GM18870 (cell line): ENCODE measurements at regions not wholly inside any gene's neighbourhood (a gene's known extent, or its start where the extent isn't known, plus 50 kb on each side); places are given as distances from the start of the nearest gene placed in this dataset.
A peak's percentile ranks its signal among the peaks of the same experiment; 100 is the strongest.
"Not testable (repeated sequence)": the region's sequence is repeated elsewhere in the genome, so short reads cannot be mapped to it uniquely, and the experiment has no call there.

Experiments
- ATAC-seq: cut with Tn5 transposase; IDR thresholded peaks from one replicate; pipeline ENCODE4 v1.9.1; 2021; ENCODE audit warnings: moderate library complexity; ENCODE audit not compliant: unreplicated experiment

DNA sequence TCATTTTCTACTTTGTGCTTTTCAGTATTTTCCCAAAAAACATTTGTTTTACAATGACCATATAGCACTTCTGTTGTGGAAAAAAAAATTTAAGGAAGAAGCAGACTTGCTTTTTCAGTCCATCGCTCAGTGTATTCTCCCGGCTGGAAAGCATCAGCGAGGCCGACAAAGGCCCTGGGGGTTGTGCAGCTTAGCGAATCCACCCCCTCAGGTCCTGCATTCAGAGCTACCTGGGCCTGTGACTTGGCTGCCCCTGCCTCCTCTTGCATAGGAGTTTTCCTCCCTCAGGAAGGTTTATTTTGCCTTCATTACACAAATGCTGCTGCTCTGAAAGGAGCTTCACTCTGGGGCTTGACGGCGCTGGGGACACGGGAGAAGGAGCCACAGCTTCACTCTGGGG is 244.4 kb upstream of the MGAT5 start:
- ATAC-seq, result no peak

DNA sequence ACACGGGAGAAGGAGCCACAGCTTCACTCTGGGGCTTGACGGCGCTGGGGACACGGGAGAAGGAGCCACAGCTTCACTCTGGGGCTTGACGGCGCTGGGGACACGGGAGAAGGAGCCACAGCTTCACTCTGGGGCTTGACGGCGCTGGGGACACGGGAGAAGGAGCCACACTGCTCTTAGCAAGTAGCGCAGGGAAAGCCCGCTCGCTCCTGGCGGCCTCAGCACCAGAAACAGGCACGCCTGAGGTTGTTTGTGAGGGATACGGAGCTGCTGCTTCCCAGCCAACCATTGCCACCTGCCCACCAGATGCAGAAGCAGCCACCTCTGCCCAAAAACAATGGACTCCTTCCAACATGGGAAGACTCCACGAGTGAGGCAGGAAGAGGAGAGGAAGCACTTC is 244.0 kb upstream of the MGAT5 start:
- not testable (repeated sequence) for ATAC-seq

DNA sequence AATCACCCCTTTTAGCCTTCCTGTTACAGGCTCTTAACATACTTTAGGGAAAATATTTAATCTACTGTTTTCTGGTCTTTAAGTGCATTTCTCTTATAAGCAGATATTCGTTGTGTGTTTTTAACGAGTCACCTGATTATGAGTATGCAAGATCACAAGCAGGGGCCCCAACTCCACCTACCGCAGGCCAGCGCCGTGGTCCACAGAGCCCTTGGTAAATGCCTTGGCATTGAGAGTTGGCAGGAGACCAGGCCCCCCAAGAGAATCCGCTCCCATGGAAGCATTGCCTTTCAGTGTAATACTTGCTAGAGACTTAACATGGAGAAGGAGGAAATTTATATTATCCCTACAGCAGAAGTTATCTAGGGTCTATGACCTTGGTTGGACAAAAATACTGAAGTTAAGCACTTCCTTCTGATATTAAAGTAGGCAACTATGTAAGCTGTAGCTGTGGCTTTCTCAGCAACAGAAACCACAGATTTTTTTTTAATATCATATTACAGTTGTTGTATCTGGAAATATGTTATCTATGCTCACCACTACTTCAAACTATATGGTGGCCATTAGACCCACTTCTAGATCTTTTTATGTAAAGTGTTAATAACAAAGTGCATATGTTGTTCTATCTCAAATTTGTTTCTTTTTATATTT is 241.8 kb upstream of the MGAT5 start:
- ATAC-seq, result no peak

DNA sequence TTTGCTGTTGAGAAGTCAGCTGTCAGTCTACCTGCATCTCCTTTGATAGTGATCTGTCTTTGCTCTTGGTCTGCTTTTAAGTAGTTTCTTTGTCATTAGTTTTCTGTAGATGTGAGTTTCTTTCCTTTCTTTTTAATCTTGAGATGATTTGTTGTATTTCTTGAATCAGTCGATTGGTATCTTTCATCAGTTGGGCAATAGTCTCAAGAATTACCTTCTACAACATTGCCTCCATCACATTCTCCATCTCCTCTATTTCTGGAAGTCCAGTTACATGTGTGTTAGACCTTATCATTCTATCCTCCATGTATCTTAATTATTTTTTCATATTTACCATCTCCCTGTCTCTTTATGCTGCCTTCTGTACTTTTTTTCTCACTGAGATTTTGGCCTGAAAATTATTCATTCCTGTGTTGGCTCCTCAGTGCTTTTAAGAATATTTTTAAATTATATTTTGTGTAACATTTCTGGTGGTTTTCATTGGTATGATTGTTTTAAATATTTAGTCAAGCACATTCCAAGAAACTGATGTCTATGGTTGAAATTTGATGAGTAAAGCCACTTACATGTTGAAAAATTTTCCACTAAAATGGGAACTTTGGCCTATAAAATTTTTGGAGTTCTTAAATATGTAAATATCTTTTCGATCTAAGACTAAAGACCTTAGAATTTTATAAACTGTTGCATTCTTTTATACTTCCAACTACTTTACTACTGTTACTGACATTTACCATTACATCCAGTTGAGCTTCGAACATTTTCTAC is 239.5 kb upstream of the MGAT5 start:
- ATAC-seq, result no peak

- ATAC-seq, result no peak
Observed at GRCh38 chr2:134019871-134020270, 234.0 kb upstream of the MGAT5 start.

- peak; percentile 31 for ATAC-seq
Observed at GRCh38 chr2:134020608-134021007, 233.3 kb upstream of the MGAT5 start.

GRCh38 chr2:134021830-134022524 is 231.9 kb upstream of the MGAT5 start:
- ATAC-seq, result peak; percentile 97

- ATAC-seq, result no peak
Observed at GRCh38 chr2:134023854-134024253, 230.0 kb upstream of the MGAT5 start.

GRCh38 chr2:134027980-134028379 is 225.9 kb upstream of the MGAT5 start:
- no peak for ATAC-seq

- ATAC-seq, result no peak
Observed at GRCh38 chr2:134029418-134029817, 224.5 kb upstream of the MGAT5 start.

DNA sequence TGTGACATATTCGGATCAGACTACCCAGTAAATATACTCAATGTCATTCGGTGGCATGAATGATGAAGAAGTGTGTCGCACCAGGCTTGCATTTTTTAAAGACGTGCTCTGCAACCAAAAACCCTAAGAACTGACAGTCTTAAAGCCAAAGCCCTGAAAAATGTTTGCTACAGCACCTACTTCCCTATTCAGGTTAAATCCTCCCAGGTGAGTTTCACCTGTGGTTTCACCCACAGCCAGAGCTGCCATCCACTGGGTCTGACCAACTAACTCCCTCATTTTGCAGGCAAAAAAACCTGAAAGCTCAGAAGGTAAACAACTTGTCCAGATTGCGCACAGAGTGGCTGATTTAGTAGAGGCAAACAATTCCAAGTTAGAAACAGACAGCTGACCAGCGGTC is 222.3 kb upstream of the MGAT5 start:
- ATAC-seq, result no peak

DNA sequence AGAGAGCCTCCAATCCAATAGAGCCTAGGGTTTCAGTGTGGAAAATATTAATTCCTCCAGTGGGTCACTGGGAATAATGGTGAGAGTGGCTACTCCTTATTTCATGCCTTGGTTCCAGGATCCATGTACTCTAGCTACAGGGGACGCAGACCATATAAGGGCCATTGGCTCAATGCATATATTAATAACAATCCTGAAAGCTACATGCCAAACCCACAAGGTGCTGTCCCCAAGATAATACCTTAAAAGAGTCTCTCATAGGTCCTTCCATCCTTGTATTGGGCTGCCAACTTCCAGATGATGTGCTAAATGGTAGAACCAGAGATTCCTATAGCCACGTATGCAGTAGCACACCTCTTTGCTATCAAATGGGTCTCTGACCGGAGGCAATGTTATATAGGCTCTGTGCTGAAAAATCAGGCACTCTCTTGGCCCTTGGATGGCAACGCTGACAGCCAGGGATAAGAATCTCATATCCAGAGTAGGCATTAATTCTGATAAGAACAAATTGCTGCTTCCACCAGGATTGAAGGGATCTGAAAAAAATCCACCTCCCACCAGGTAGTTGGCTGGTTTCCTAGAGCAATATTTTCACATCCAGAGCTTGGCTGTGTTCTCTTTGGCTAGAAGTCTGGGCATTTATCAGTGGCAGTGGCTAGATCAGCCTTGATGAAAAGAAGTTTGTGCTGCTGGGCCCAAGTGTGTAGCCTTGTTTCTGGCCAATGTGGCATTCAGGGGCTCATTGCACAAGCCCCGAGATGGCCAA is 218.1 kb upstream of the MGAT5 start:
- ATAC-seq, result no peak

- ATAC-seq, result peak; percentile 70
Observed at GRCh38 chr2:134039912-134040581, 213.8 kb upstream of the MGAT5 start.

- ATAC-seq, result not testable (repeated sequence)
Observed at GRCh38 chr2:134040626-134041172, 213.2 kb upstream of the MGAT5 start.

DNA sequence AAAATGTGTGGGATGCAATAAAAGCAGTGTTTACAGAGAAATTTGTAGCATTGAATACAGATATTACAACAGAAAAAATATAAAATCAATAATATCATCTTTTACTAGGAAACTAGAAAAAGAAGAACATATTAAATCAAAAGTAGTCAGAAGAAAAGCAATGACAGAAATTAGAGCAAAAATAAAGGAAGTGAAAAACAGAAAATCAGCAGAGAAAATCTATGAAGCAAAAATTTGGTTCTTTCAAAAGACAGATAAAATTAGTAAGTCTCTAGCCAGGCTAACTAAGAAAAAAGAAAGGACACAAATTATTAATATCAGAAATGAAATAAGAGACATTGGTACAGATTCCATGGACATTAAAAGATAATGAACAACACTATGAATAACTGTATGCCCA is 212.0 kb upstream of the MGAT5 start:
- no peak for ATAC-seq

- ATAC-seq, result not testable (repeated sequence)
Observed at GRCh38 chr2:134043028-134043427, 210.8 kb upstream of the MGAT5 start.

DNA sequence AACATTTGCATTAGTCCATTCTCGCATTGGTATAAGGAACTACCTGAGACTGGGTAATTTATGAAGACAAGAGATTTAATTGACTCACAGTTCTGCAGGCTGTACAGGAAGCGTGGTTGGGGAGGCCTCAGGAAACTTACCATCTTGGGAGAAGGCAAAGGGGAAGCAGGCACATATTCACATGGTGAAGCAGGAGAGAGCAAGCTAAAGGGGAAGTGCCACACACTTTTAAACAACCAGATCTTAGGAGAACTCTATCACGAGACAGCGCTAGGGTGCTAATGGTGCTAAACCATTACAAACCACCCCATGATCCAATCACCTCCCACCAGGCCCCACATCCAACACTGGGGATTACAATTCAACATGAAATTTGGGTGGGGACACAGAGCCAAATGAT is 201.7 kb upstream of the MGAT5 start:
- no peak for ATAC-seq

- no peak for ATAC-seq
Observed at GRCh38 chr2:134056173-134056572, 197.7 kb upstream of the MGAT5 start.

- ATAC-seq, result not testable (repeated sequence)
Observed at GRCh38 chr2:134061066-134061465, 192.8 kb upstream of the MGAT5 start.

- not testable (repeated sequence) for ATAC-seq
Observed at GRCh38 chr2:134062235-134062634, 191.6 kb upstream of the MGAT5 start.
